Lower leg skin (tissue), 3 donors: ENCODE measurements at regions not wholly inside any gene's neighbourhood (a gene's known extent, or its start where the extent isn't known, plus 50 kb on each side); places are given as distances from the start of the nearest gene placed in this dataset.

Source experiments
- POLR2A ChIP-seq, 2 donors: fragments of 450-650 bp; IDR thresholded peaks; one replicate each; pipeline ENCODE4 v1.6.1; 2016 to 2017; ENCODE audit warnings: antibody characterized with exemption in 2 of 2, mild to moderate bottlenecking in 1 of 2, moderate library complexity in 1 of 2
- TF ChIP-seq, protein P1 (sequence below), 3 donors: fragments of 450-650 bp; IDR thresholded peaks; one replicate each; pipeline ENCODE4 v1.5.1; 2016; ENCODE audit warnings: antibody characterized with exemption in 3 of 3, mild to moderate bottlenecking in 3 of 3, moderate library complexity in 2 of 3

DNA sequence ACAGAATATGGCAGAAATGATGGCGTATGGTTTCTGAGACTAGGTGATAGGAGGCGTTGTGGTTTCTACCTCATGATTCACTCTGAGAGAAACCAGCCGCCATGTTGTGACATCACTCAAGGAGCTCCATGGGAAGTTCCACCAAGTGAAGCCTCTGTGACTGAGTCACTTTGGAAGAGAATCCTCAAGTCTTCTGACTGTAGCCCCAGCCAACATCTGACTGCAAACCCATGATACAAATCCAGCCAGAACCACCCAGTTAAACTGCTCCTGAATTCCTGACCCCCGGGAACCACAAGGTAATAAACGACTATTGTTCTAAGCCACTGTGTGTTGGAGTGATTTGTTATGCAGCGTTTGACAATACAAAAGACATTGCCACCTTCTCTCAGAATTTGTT is 91.1 kb upstream of the CARD11 start:
- TF ChIP-seq, protein P1, sequence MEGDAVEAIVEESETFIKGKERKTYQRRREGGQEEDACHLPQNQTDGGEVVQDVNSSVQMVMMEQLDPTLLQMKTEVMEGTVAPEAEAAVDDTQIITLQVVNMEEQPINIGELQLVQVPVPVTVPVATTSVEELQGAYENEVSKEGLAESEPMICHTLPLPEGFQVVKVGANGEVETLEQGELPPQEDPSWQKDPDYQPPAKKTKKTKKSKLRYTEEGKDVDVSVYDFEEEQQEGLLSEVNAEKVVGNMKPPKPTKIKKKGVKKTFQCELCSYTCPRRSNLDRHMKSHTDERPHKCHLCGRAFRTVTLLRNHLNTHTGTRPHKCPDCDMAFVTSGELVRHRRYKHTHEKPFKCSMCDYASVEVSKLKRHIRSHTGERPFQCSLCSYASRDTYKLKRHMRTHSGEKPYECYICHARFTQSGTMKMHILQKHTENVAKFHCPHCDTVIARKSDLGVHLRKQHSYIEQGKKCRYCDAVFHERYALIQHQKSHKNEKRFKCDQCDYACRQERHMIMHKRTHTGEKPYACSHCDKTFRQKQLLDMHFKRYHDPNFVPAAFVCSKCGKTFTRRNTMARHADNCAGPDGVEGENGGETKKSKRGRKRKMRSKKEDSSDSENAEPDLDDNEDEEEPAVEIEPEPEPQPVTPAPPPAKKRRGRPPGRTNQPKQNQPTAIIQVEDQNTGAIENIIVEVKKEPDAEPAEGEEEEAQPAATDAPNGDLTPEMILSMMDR (IDR thresholded peaks at IDR 0.05) = no peak
- TF ChIP-seq POLR2A (IDR thresholded peaks at IDR 0.05) = no peak
